ENCODE measurements at regions not wholly inside any gene's neighbourhood (a gene's known extent, or its start where the extent isn't known, plus 50 kb on each side); places are given as distances from the start of the nearest gene placed in this dataset.
"Not testable (repeated sequence)": the region's sequence is repeated elsewhere in the genome, so short reads cannot be mapped to it uniquely, and the experiment has no call there.

DNA sequence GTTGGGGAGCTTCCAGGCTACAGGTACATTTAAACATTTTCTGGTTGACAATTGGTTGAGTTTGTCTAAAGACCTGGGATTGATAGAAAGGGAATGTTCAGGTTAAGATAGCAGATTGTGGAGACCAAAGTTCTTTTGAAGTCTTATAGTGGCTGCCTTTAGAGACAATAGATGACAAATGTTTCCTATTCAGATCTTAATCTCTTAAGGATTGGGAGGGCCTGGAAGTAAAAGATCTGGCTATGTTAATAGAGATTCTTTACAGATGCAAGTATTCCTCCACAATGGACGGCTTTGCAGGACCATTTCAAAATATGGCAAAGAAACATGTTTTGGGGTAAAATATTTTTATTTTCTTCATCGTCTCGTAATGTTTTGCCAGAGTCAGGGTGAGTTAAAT, 128.7 kb upstream of the TSC22D1 start:
- peaks cover 0 to 22% (median 7%) of the 10 kb centered on the region in 5 donors for H3K27me3 Mint-ChIP-seq
- H3K4me3 ChIP-seq (ENCODE audit: low read length); H3K27ac ChIP-seq (ENCODE audit: low read depth, low read length); H3K36me3 Mint-ChIP-seq; H3K36me3 ChIP-seq (ENCODE audit: control insufficient read depth in 2 of 3, insufficient read depth in 3 of 3, low read length in 3 of 3); H3K9me3 Mint-ChIP-seq; H3K4me1 Mint-ChIP-seq; intact Hi-C loops (cut with micrococcal nuclease); CTCF ChIA-PET; H3K27ac Mint-ChIP-seq; H3K4me1 ChIP-seq (ENCODE audit: control insufficient read depth in 2 of 2, insufficient read depth in 2 of 2, low read length in 2 of 2); ATAC-seq; H3K9me3 ChIP-seq (ENCODE audit: control insufficient read depth in 2 of 3, low read length in 3 of 3); H3K27me3 ChIP-seq (ENCODE audit: control insufficient read depth in 2 of 2, insufficient read depth in 2 of 2, low read length in 2 of 2); DNase-seq; H3K4me3 Mint-ChIP-seq; POLR2A ChIA-PET: not testable (repeated sequence)

DNA sequence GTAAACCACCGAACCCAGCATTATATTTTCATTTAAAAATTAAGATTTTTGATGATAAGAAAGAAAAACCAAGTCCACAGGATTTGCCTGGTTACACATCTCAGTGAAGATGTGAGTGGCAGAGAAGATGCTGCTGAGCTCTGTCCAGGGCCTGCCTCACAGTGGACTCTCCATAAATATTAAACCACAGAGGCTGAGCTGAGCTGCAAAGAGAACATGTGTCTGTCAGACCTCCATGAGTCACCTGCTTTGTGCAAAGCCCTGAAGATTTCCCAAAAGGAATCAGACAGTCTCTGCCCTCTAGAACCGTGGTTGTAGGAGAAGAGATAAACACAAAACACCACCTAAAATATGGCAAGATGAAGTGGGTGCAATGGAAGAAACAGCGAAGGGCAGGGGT, 127.2 kb upstream of the TSC22D1 start:
- intact Hi-C loops (cut with micrococcal nuclease): no loop called here
- Histone ChIP-seq H3K4me1 (ENCODE audit: control insufficient read depth in 2 of 2, insufficient read depth in 2 of 2, low read length in 2 of 2) (no peaks in the 10 kb centered on the region), H3K36me3 (ENCODE audit: control insufficient read depth in 2 of 3, insufficient read depth in 3 of 3, low read length in 3 of 3) (no peaks in the 10 kb centered on the region), H3K9me3 (ENCODE audit: control insufficient read depth in 2 of 3, low read length in 3 of 3) (no peaks in the 10 kb centered on the region), H3K27me3 (ENCODE audit: control insufficient read depth in 2 of 2, insufficient read depth in 2 of 2, low read length in 2 of 2) (no peaks in the 10 kb centered on the region), H3K4me3 (ENCODE audit: low read length) (no peak overlapping the region), H3K27ac (ENCODE audit: low read depth, low read length) (no peak overlapping the region)
- POLR2A ChIA-PET: no interaction called here
- H3K27ac Mint-ChIP-seq: no peak overlapping the region
- H3K4me1 Mint-ChIP-seq: peaks cover 0 to 1% (median 0%) of the 10 kb centered on the region in 7 donors
- no peaks in the 10 kb centered on the region for H3K36me3 Mint-ChIP-seq
- H3K27me3 Mint-ChIP-seq: peaks cover 0 to 20% (median 7%) of the 10 kb centered on the region in 5 donors
- ATAC-seq (no peak), DNase-seq (no peak)
- no peaks in the 10 kb centered on the region for H3K9me3 Mint-ChIP-seq
- no peak overlapping the region for H3K4me3 Mint-ChIP-seq
- CTCF ChIA-PET: no interaction called here

DNA sequence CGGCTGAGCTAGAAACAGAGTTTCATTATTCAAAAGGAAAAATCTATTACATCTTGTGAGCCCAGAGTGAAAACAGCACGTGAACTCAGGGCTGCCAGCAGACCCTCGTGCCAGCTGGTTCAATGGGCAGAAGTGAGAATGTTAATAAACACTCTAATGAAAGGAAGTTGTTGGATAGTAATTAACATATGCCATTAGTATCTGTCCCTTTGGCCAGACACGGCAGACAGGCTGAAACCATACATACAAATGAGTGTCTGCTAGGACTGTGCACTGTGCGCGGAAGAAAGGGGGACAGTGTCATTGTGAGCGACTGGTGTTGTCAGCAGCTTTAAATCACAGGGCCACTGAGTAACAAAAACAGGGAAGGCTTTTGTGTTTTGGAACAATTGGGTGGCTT, 121.9 kb upstream of the TSC22D1 start:
- CTCF ChIA-PET: no interaction called here
- no peak for ATAC-seq

GRCh38 chr13:44697058-44697457, 120.9 kb upstream of the TSC22D1 start:
- H3K4me1 ChIP-seq (ENCODE audit: control insufficient read depth in 2 of 2, insufficient read depth in 2 of 2, low read length in 2 of 2): no peaks in the 10 kb centered on the region
- Mint-ChIP-seq H3K36me3 (no peaks in the 10 kb centered on the region), H3K4me3 (no peak overlapping the region), H3K9me3 (peaks cover 0 to 3% (median 0%) of the 10 kb centered on the region in 11 donors), H3K27ac (no peak overlapping the region), H3K4me1 (no peaks in the 10 kb centered on the region), H3K27me3 (peaks cover 0 to 20% (median 4%) of the 10 kb centered on the region in 5 donors)
- intact Hi-C loops (cut with micrococcal nuclease): no loop called here
- no peak overlapping the region for H3K4me3 ChIP-seq (ENCODE audit: low read length)
- no peak overlapping the region for H3K27ac ChIP-seq (ENCODE audit: low read depth, low read length)
- CTCF ChIA-PET: no interaction called here
- ATAC-seq (no peak), DNase-seq (no peak)
- POLR2A ChIA-PET: no interaction called here
- H3K36me3 ChIP-seq (ENCODE audit: control insufficient read depth in 2 of 3, insufficient read depth in 3 of 3, low read length in 3 of 3): no peaks in the 10 kb centered on the region
- H3K27me3 ChIP-seq (ENCODE audit: control insufficient read depth in 2 of 2, insufficient read depth in 2 of 2, low read length in 2 of 2): no peaks in the 10 kb centered on the region
- no peaks in the 10 kb centered on the region for H3K9me3 ChIP-seq (ENCODE audit: control insufficient read depth in 2 of 3, low read length in 3 of 3)

More for the DNA sequence above, 121.9 kb upstream of the TSC22D1 start:
- no peak overlapping the region for H3K4me3 Mint-ChIP-seq
- Histone ChIP-seq H3K36me3 (ENCODE audit: control insufficient read depth in 2 of 3, insufficient read depth in 3 of 3, low read length in 3 of 3) (no peaks in the 10 kb centered on the region), H3K4me1 (ENCODE audit: control insufficient read depth in 2 of 2, insufficient read depth in 2 of 2, low read length in 2 of 2) (no peaks in the 10 kb centered on the region), H3K9me3 (ENCODE audit: control insufficient read depth in 2 of 3, low read length in 3 of 3) (no peaks in the 10 kb centered on the region), H3K27ac (ENCODE audit: low read depth, low read length) (no peak overlapping the region), H3K27me3 (ENCODE audit: control insufficient read depth in 2 of 2, insufficient read depth in 2 of 2, low read length in 2 of 2) (no peaks in the 10 kb centered on the region), H3K4me3 (ENCODE audit: low read length) (no peak overlapping the region)
- H3K27ac Mint-ChIP-seq: no peak overlapping the region
- H3K9me3 Mint-ChIP-seq: peaks cover 0 to 3% (median 0%) of the 10 kb centered on the region in 11 donors
- no peak for DNase-seq
- H3K36me3 Mint-ChIP-seq: no peaks in the 10 kb centered on the region
- intact Hi-C loops (cut with micrococcal nuclease): no loop called here
- peaks cover 0 to 1% (median 0%) of the 10 kb centered on the region in 7 donors for H3K4me1 Mint-ChIP-seq
- peaks cover 0 to 17% (median 4%) of the 10 kb centered on the region in 5 donors for H3K27me3 Mint-ChIP-seq
- POLR2A ChIA-PET: no interaction called here

DNA sequence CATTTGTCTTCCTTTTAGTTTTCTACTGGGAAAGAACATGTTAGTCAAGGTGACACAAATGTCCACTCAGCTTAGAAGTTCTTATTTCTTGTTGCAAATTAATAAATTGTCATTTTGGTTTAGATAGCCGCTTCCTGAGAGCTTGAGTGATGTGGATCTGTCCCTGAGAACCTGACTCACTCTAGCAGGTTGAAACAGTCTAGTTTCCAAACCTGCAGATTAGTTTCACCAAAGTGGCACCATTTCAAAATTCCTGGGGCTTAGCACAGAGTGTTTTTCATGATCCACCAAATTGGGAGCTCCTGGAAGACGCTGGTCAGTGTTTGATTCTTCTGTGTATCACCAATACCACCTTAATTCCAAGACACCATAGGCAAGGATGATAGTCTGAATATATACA, 119.4 kb upstream of the TSC22D1 start:
- DNase-seq (no peak), ATAC-seq (no peak)
- Histone ChIP-seq H3K4me3 (ENCODE audit: low read length) (no peak overlapping the region), H3K4me1 (ENCODE audit: control insufficient read depth in 2 of 2, insufficient read depth in 2 of 2, low read length in 2 of 2) (no peaks in the 10 kb centered on the region), H3K36me3 (ENCODE audit: control insufficient read depth in 2 of 3, insufficient read depth in 3 of 3, low read length in 3 of 3) (no peaks in the 10 kb centered on the region), H3K9me3 (ENCODE audit: control insufficient read depth in 2 of 3, low read length in 3 of 3) (no peaks in the 10 kb centered on the region), H3K27ac (ENCODE audit: low read depth, low read length) (no peak overlapping the region), H3K27me3 (ENCODE audit: control insufficient read depth in 2 of 2, insufficient read depth in 2 of 2, low read length in 2 of 2) (no peaks in the 10 kb centered on the region)
- CTCF ChIA-PET: no interaction called here
- Mint-ChIP-seq H3K4me1 (no peaks in the 10 kb centered on the region), H3K36me3 (no peaks in the 10 kb centered on the region), H3K4me3 (no peak overlapping the region), H3K27me3 (peaks cover 0 to 17% (median 4%) of the 10 kb centered on the region in 5 donors), H3K27ac (no peak overlapping the region), H3K9me3 (peaks cover 0 to 3% (median 0%) of the 10 kb centered on the region in 11 donors)
- POLR2A ChIA-PET: no interaction called here
- intact Hi-C loops (cut with micrococcal nuclease): no loop called here

- POLR2A ChIA-PET: no interaction called here
- Histone ChIP-seq H3K9me3 (ENCODE audit: control insufficient read depth in 2 of 3, low read length in 3 of 3) (no peaks in the 10 kb centered on the region), H3K27ac (ENCODE audit: low read depth, low read length) (no peak overlapping the region), H3K4me3 (ENCODE audit: low read length) (no peak overlapping the region), H3K36me3 (ENCODE audit: control insufficient read depth in 2 of 3, insufficient read depth in 3 of 3, low read length in 3 of 3) (no peaks in the 10 kb centered on the region), H3K4me1 (ENCODE audit: control insufficient read depth in 2 of 2, insufficient read depth in 2 of 2, low read length in 2 of 2) (no peaks in the 10 kb centered on the region), H3K27me3 (ENCODE audit: control insufficient read depth in 2 of 2, insufficient read depth in 2 of 2, low read length in 2 of 2) (no peaks in the 10 kb centered on the region)
- ATAC-seq: no peak
- no peak for DNase-seq
- CTCF ChIA-PET: no interaction called here
- Mint-ChIP-seq H3K36me3 (no peaks in the 10 kb centered on the region), H3K9me3 (peaks cover 0 to 3% (median 0%) of the 10 kb centered on the region in 11 donors), H3K4me3 (no peak overlapping the region), H3K27ac (no peak overlapping the region), H3K4me1 (no peaks in the 10 kb centered on the region), H3K27me3 (peaks cover 0 to 23% (median 6%) of the 10 kb centered on the region in 5 donors)
- intact Hi-C loops (cut with micrococcal nuclease): no loop called here
Observed at GRCh38 chr13:44694842-44695241, 118.7 kb upstream of the TSC22D1 start.

- Histone ChIP-seq H3K27ac (ENCODE audit: low read depth, low read length) (no peak overlapping the region), H3K36me3 (ENCODE audit: control insufficient read depth in 2 of 3, insufficient read depth in 3 of 3, low read length in 3 of 3) (no peaks in the 10 kb centered on the region), H3K27me3 (ENCODE audit: control insufficient read depth in 2 of 2, insufficient read depth in 2 of 2, low read length in 2 of 2) (no peaks in the 10 kb centered on the region), H3K9me3 (ENCODE audit: control insufficient read depth in 2 of 3, low read length in 3 of 3) (no peaks in the 10 kb centered on the region), H3K4me3 (ENCODE audit: low read length) (no peak overlapping the region), H3K4me1 (ENCODE audit: control insufficient read depth in 2 of 2, insufficient read depth in 2 of 2, low read length in 2 of 2) (no peaks in the 10 kb centered on the region)
- no peak for DNase-seq
- ATAC-seq: no peak
- intact Hi-C loops (cut with micrococcal nuclease): no loop called here
- Mint-ChIP-seq H3K4me1 (no peaks in the 10 kb centered on the region), H3K36me3 (no peaks in the 10 kb centered on the region), H3K27me3 (peaks cover 1 to 27% (median 10%) of the 10 kb centered on the region in 5 donors), H3K4me3 (no peak overlapping the region), H3K27ac (no peak overlapping the region), H3K9me3 (peaks cover 0 to 3% (median 0%) of the 10 kb centered on the region in 11 donors)
- POLR2A ChIA-PET: no interaction called here
- CTCF ChIA-PET: no interaction called here
Observed at GRCh38 chr13:44694291-44694690, 118.2 kb upstream of the TSC22D1 start.
